BJ (cell line): ENCODE measurements at regions not wholly inside any gene's neighbourhood (a gene's known extent, or its start where the extent isn't known, plus 50 kb on each side); places are given as distances from the start of the nearest gene placed in this dataset.

Experiments
- CTCF ChIA-PET: fragments of 350-600 bp; formaldehyde crosslinking; extraction: SDS; loops from one replicate; lab custom pipeline; 2021; ENCODE audit warnings: antibody characterized with exemption, inconsistent platforms; lab: Yijun Ruan, JAX
- POLR2A ChIA-PET: fragments of 300-600 bp; sonication (Branson Sonifier 250); formaldehyde crosslinking; extraction: SDS; loops from one replicate; lab custom pipeline; 2021; ENCODE audit warnings: antibody characterized with exemption; lab: Charles Lee
- DNase-seq: peaks from one replicate; pipeline ENCODE4 v3.0.0-alpha.2; 2011; ENCODE audit warnings: low read depth
- H3K27me3 ChIP-seq: 2 replicates; pipeline ENCODE4 v1.6.0; 2011; ENCODE audit warnings: low read length; ENCODE audit not compliant: control insufficient read depth, insufficient read depth
- H3K36me3 ChIP-seq: 2 replicates; pipeline ENCODE4 v1.5.1; 2011; ENCODE audit warnings: low read length; ENCODE audit not compliant: control insufficient read depth, insufficient read depth
- H3K4me3 ChIP-seq: 2 replicates; pipeline ENCODE4 v1.5.1; 2011; ENCODE audit warnings: low read depth, mild to moderate bottlenecking, control low read depth, low read length
- TF ChIP-seq, protein P1 (sequence below): IDR thresholded peaks from 2 replicates; pipeline ENCODE4 v1.5.1; 2011; ENCODE audit warnings: low read depth, mild to moderate bottlenecking, control low read depth, inconsistent platforms, low read length, moderate library complexity; ENCODE audit not compliant: insufficient read depth

DNA sequence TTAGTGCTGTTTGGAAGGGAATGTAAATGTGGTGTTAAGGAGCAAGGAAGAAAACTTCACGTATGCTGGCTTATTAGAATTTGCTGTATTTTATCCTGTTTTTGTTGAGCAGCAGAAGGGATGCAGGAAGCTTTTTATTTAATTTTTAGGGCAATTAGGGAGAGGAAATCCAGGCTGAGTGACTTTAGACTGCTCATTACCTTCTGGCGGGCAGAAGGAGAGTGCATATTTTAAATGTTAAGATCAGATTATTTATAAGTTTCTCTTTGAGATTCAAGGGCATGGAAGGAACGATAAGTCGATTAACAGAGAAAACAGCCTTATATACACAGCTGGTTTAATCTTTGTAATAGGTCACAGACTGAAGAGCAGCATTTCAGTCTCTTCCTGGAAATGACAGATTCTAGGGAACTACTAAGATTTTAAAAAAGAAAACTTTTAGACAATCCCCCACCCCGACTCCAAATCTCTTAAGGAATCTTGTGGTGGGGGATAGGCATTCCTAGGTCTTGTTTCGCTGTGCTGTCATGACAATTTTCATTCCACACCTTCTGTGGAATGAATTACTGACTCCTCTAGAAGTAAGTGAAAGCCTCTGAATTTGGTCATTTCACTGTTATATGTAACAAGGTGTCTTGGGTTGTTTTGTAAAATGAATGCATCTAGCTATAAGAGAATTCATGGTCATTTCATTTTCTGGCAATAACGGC, 402.5 kb downstream of the RAPGEF2 start:
- CTCF ChIA-PET = interaction anchor here (1.3 kb wide), 1 partner anchor 11 kb away, joined by 3 read pairs; no protein-coding TSS in a partner anchor
- no peak overlapping the region for H3K4me3 ChIP-seq
- DNase-seq = no peak
- H3K36me3 ChIP-seq = no peaks in the 10 kb centered on the region
- H3K27me3 ChIP-seq = peaks cover 2% of the 10 kb centered on the region; the same call in 1 of the 2 replicates
- TF ChIP-seq, protein P1, sequence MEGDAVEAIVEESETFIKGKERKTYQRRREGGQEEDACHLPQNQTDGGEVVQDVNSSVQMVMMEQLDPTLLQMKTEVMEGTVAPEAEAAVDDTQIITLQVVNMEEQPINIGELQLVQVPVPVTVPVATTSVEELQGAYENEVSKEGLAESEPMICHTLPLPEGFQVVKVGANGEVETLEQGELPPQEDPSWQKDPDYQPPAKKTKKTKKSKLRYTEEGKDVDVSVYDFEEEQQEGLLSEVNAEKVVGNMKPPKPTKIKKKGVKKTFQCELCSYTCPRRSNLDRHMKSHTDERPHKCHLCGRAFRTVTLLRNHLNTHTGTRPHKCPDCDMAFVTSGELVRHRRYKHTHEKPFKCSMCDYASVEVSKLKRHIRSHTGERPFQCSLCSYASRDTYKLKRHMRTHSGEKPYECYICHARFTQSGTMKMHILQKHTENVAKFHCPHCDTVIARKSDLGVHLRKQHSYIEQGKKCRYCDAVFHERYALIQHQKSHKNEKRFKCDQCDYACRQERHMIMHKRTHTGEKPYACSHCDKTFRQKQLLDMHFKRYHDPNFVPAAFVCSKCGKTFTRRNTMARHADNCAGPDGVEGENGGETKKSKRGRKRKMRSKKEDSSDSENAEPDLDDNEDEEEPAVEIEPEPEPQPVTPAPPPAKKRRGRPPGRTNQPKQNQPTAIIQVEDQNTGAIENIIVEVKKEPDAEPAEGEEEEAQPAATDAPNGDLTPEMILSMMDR = no peak
- POLR2A ChIA-PET = no interaction called here

DNA sequence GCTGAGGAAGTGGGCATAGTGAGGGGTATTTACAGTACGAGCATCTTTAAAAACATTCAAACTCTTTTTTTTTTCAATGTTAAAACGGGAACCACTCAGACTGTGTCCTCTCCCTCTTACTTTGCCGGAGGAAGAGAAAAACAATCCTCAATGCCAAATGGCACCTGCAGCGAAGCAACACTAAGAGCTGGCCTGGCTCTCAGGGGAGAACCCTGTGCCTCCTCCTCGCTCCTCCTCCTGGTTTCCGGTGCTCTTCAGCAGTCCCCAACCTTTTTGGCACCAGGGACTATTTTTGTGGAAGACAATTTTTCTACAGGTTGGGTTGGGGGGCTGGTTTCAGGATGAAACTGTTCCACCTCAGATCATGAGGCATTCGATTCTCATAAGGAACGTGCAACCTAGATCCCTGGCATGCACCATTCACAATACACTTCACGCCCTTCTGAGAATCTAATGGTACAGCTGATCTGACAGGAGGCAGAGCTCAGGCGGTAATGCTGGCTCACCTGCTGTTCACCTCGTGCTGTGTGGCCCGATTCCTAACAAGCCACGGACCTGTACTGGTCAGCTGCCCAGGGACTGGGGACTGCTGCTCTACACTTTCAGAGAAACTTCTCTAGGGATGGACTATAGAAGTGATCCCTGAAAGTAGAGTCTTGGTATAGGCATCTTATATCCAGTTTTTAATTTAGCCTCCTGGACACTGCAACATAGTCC, 404.1 kb downstream of the RAPGEF2 start:
- H3K4me3 ChIP-seq = no peak overlapping the region
- TF ChIP-seq, protein P1 = no peak
- CTCF ChIA-PET = no interaction called here
- POLR2A ChIA-PET = no interaction called here
- H3K27me3 ChIP-seq = peaks cover 2% of the 10 kb centered on the region; the same call in 1 of the 2 replicates
- H3K36me3 ChIP-seq = no peaks in the 10 kb centered on the region
- no peak for DNase-seq

DNA sequence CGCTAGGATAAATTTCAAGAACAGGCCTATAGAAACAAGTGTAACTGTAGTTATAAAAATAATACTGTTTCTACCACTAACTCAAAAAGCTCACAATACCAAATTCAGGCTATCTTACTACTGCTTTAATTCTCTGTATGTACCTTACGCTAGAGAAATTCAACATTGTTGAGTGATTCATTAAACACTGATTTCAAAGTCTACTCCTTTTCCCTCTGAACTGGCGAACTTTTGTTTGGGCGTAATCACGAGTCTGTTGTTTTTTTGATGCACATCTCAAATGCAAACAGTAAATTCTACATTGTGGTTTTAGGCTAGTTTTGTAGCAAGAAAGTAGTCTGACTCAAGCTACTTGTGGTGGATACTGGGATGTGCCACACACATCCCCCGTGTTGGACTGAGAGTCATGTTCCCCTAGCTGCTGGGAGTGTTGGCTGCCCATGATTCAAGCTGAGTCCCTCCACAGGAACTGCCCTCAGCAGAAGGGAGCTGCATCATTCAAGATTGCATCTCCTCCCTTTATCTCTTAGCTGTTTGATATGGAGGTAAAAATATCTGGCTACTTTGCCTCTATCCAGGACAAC, 406.1 kb downstream of the RAPGEF2 start:
- Histone ChIP-seq H3K36me3 (no peaks in the 10 kb centered on the region), H3K27me3 (peaks cover 2% of the 10 kb centered on the region; the same call in 1 of the 2 replicates), H3K4me3 (no peak overlapping the region)
- TF ChIP-seq, protein P1 = no peak
- CTCF ChIA-PET = interaction anchor here (1.8 kb wide), 1 partner anchor 22 kb away, joined by 6 read pairs; no protein-coding TSS in a partner anchor
- DNase-seq = no peak
- POLR2A ChIA-PET = no interaction called here

- no peak for DNase-seq
- H3K4me3 ChIP-seq = no peak overlapping the region
- ChIA-PET POLR2A (no interaction called here), CTCF (no interaction called here)
- no peaks in the 10 kb centered on the region for H3K27me3 ChIP-seq
- TF ChIP-seq, protein P1 = no peak
- H3K36me3 ChIP-seq = no peaks in the 10 kb centered on the region
These were observed 409.5 kb downstream of the RAPGEF2 start for GRCh38 chr4:159512348-159512747.

GRCh38 chr4:159515314-159516025, 412.6 kb downstream of the RAPGEF2 start:
- POLR2A ChIA-PET = no interaction called here
- Histone ChIP-seq H3K36me3 (no peaks in the 10 kb centered on the region), H3K27me3 (no peaks in the 10 kb centered on the region), H3K4me3 (no peak overlapping the region)
- DNase-seq = no peak
- TF ChIP-seq, protein P1 = no peak
- CTCF ChIA-PET = interaction anchor here (0.9 kb wide), 1 partner anchor 29 kb away, joined by 3 read pairs; no protein-coding TSS in a partner anchor
